ENCODE measurements at regions not wholly inside any gene's neighbourhood (a gene's known extent, or its start where the extent isn't known, plus 50 kb on each side); places are given as distances from the start of the nearest gene placed in this dataset.

- TF ChIP-seq NR2F2 (IDR thresholded peaks at IDR 0.05) (no peak), REST (IDR thresholded peaks at IDR 0.05) (no peak), ZBTB33 (IDR thresholded peaks at IDR 0.05) (no peak), JUND (IDR thresholded peaks at IDR 0.05) (no peak), YY1 (IDR thresholded peaks at IDR 0.05) (no peak), FOXA1 (IDR thresholded peaks at IDR 0.05) (no peak), RAD21 (IDR thresholded peaks at IDR 0.05) (no peak), MAX (IDR thresholded peaks at IDR 0.05) (no peak), ATF3 (IDR thresholded peaks at IDR 0.05) (no peak)
- WGBS = 77% methylated on average over 6 of the region's 6 CpGs
Measured at GRCh38 chr10:28947171-28947570, 269.9 kb downstream of the BAMBI start.

GRCh38 chr10:28948046-28948445 is 270.7 kb downstream of the BAMBI start:
- H3K27me3 ChIP-seq (ENCODE audit: control insufficient read depth in 4 of 4, insufficient read depth in 4 of 4, low read length in 3 of 4) = no peaks in the 10 kb centered on the region
- H3K9me3 ChIP-seq (ENCODE audit: control insufficient read depth in 4 of 4, low read length in 3 of 4) = no peaks in the 10 kb centered on the region
- H3K36me3 ChIP-seq (ENCODE audit: control insufficient read depth in 4 of 4, insufficient read depth in 3 of 4, low read depth in 1 of 4, low read length in 3 of 4) = no peaks in the 10 kb centered on the region
- H3K4me3 ChIP-seq (ENCODE audit: low read depth in 1 of 3, low read length in 3 of 3) = no peak overlapping the region
- WGBS = 92% methylated on average over 1 of the region's 1 CpG
- no peak overlapping the region for H3K27ac ChIP-seq (ENCODE audit: low read depth in 1 of 2, low read length in 2 of 2)
- H3K4me1 ChIP-seq (ENCODE audit: control insufficient read depth in 4 of 4, insufficient read depth in 4 of 4, low read length in 3 of 4) = no peaks in the 10 kb centered on the region
- DNase-seq (ENCODE audit: low spot score) = no peak
- H3K9ac ChIP-seq (ENCODE audit: low read depth in 1 of 2, low read length in 2 of 2) = no peak overlapping the region
- TF ChIP-seq FOXA2 (IDR thresholded peaks at IDR 0.05) (no peak), JUND (IDR thresholded peaks at IDR 0.05) (no peak), SP1 (IDR thresholded peaks at IDR 0.05) (no peak), ZBTB33 (IDR thresholded peaks at IDR 0.05) (no peak)

More at GRCh38 chr10:28947171-28947570, 269.9 kb downstream of the BAMBI start:
- DNase-seq (ENCODE audit: low spot score) = no peak
- Histone ChIP-seq H3K27me3 (ENCODE audit: control insufficient read depth in 4 of 4, insufficient read depth in 4 of 4, low read length in 3 of 4) (no peaks in the 10 kb centered on the region), H3K9me3 (ENCODE audit: control insufficient read depth in 4 of 4, low read length in 3 of 4) (no peaks in the 10 kb centered on the region), H3K4me1 (ENCODE audit: control insufficient read depth in 4 of 4, insufficient read depth in 4 of 4, low read length in 3 of 4) (no peaks in the 10 kb centered on the region), H3K36me3 (ENCODE audit: control insufficient read depth in 4 of 4, insufficient read depth in 3 of 4, low read depth in 1 of 4, low read length in 3 of 4) (no peaks in the 10 kb centered on the region), H3K27ac (ENCODE audit: low read depth in 1 of 2, low read length in 2 of 2) (no peak overlapping the region), H3K9ac (ENCODE audit: low read depth in 1 of 2, low read length in 2 of 2) (no peak overlapping the region), H3K4me3 (ENCODE audit: low read depth in 1 of 3, low read length in 3 of 3) (no peak overlapping the region)
